H9 (cell line): ENCODE measurements at regions not wholly inside any gene's neighbourhood (a gene's known extent, or its start where the extent isn't known, plus 50 kb on each side); places are given as distances from the start of the nearest gene placed in this dataset.

Experiments used
- DNase-seq: peaks from one replicate; pipeline ENCODE4 v3.0.0-alpha.2; 2017
- H2AFZ ChIP-seq: one replicate; pipeline ENCODE4 v1.6.1; 2013; ENCODE audit warnings: mild to moderate bottlenecking, low read length, control low read depth, moderate library complexity
- H2AK5ac ChIP-seq: 2 replicates; pipeline ENCODE4 v1.6.1; 2013; ENCODE audit warnings: low read length, control low read depth, mixed read lengths; ENCODE audit not compliant: insufficient read length
- H2BK120ac ChIP-seq: one replicate; pipeline ENCODE4 v1.6.1; 2013; ENCODE audit warnings: low read depth, mild to moderate bottlenecking, low read length, control low read depth, inconsistent platforms; ENCODE audit not compliant: poor library complexity, severe bottlenecking
- H2BK12ac ChIP-seq: 2 replicates; pipeline ENCODE4 v1.6.1; 2013; ENCODE audit warnings: low read length, control low read depth, mixed read lengths, low read depth; ENCODE audit not compliant: insufficient read length
- H2BK15ac ChIP-seq: 2 replicates; pipeline ENCODE4 v1.6.1; 2013; ENCODE audit warnings: low read depth, low read length, control low read depth
- H2BK20ac ChIP-seq: one replicate; pipeline ENCODE4 v1.6.1; 2013; ENCODE audit warnings: low read depth, mild to moderate bottlenecking, low read length, control low read depth, inconsistent platforms; ENCODE audit not compliant: poor library complexity, severe bottlenecking
- H2BK5ac ChIP-seq: 2 replicates; pipeline ENCODE4 v1.6.1; 2013; ENCODE audit warnings: low read length, control low read depth, mixed read lengths; ENCODE audit not compliant: insufficient read length
- H3K14ac ChIP-seq: 2 replicates; pipeline ENCODE4 v1.6.1; 2013; ENCODE audit warnings: low read length, control low read depth; ENCODE audit not compliant: insufficient read depth
- H3K18ac ChIP-seq: 2 replicates; pipeline ENCODE4 v1.6.1; 2013; ENCODE audit warnings: low read depth, mild to moderate bottlenecking, mixed read lengths, low read length, control low read depth; ENCODE audit not compliant: insufficient read length
- H3K23ac ChIP-seq: 2 replicates; pipeline ENCODE4 v1.6.1; 2013; ENCODE audit warnings: low read length, control low read depth, mixed read lengths, low read depth; ENCODE audit not compliant: insufficient read length
- H3K23me2 ChIP-seq: 2 replicates; pipeline ENCODE4 v1.6.1; 2013; ENCODE audit warnings: low read depth, mild to moderate bottlenecking, mixed read lengths, low read length, control low read depth; ENCODE audit not compliant: insufficient read length, poor library complexity, severe bottlenecking
- H3K27ac ChIP-seq: 2 replicates; pipeline ENCODE4 v1.5.1; 2013; ENCODE audit warnings: low read length, control low read depth, mixed read lengths, low read depth; ENCODE audit not compliant: insufficient read length
- H3K27me3 ChIP-seq: 2 replicates; pipeline ENCODE4 v1.6.1; 2013; ENCODE audit warnings: low read length, control low read depth, inconsistent platforms; ENCODE audit not compliant: insufficient read depth
- H3K4ac ChIP-seq: 2 replicates; pipeline ENCODE4 v1.6.1; 2013; ENCODE audit warnings: low read depth, mild to moderate bottlenecking, control low read depth, inconsistent platforms, low read length, moderate library complexity
- H3K4me1 ChIP-seq: 2 replicates; pipeline ENCODE4 v1.6.1; 2013; ENCODE audit warnings: low read length, control low read depth, inconsistent platforms; ENCODE audit not compliant: insufficient read depth
- H3K4me2 ChIP-seq: 2 replicates; pipeline ENCODE4 v1.6.1; 2013; ENCODE audit warnings: low read length, control low read depth, mixed read lengths; ENCODE audit not compliant: insufficient read length, insufficient read depth
- H3K56ac ChIP-seq: 2 replicates; pipeline ENCODE4 v1.6.1; 2013; ENCODE audit warnings: low read depth, mild to moderate bottlenecking, mixed read lengths, low read length, control low read depth; ENCODE audit not compliant: insufficient read length
- H3K79me1 ChIP-seq: 2 replicates; pipeline ENCODE4 v1.6.1; 2013; ENCODE audit warnings: low read depth, mild to moderate bottlenecking, moderate library complexity, low read length, control low read depth, inconsistent platforms; ENCODE audit not compliant: insufficient read depth, poor library complexity, severe bottlenecking
- H3K79me2 ChIP-seq: 2 replicates; pipeline ENCODE4 v1.6.1; 2013; ENCODE audit warnings: low read length, control low read depth, inconsistent platforms; ENCODE audit not compliant: insufficient read depth
- H3K9ac ChIP-seq: 2 replicates; pipeline ENCODE4 v1.6.1; 2013; ENCODE audit warnings: low read length, control low read depth, mixed read lengths; ENCODE audit not compliant: insufficient read length; ENCODE audit errors: extremely low read depth
- H3K9me3 ChIP-seq: one replicate; pipeline ENCODE4 v1.6.1; 2013; ENCODE audit warnings: low read depth, low read length, inconsistent platforms; ENCODE audit not compliant: control insufficient read depth
- H3T11ph ChIP-seq: one replicate; pipeline ENCODE4 v1.6.1; 2013; ENCODE audit warnings: mild to moderate bottlenecking, low read length, control low read depth, inconsistent platforms
- H4K20me1 ChIP-seq: one replicate; pipeline ENCODE4 v1.6.1; 2013; ENCODE audit not compliant: control insufficient read depth, insufficient read length, insufficient read depth
- H4K5ac ChIP-seq: 2 replicates; pipeline ENCODE4 v1.6.1; 2013; ENCODE audit warnings: low read depth, mild to moderate bottlenecking, mixed read lengths, low read length, control low read depth; ENCODE audit not compliant: insufficient read length
- H4K8ac ChIP-seq: replicated peaks from 2 replicates; pipeline ENCODE4 v1.6.1; 2013; ENCODE audit warnings: low read length, control low read depth, mixed read lengths, low read depth; ENCODE audit not compliant: insufficient read length
- H4K91ac ChIP-seq: 2 replicates; pipeline ENCODE4 v1.6.1; 2013; ENCODE audit warnings: low read depth, mild to moderate bottlenecking, moderate library complexity, mixed read lengths, low read length, control low read depth; ENCODE audit not compliant: insufficient read length
- H3K27ac Mint-ChIP-seq, 3 experiments: 2 replicates in 2 of 3; 3 replicates in 1 of 3; pipeline ENCODE4 v1.8.0; 2020 to 2021; ENCODE audit warnings: mixed read lengths in 3 of 3, mild to moderate bottlenecking in 1 of 3, moderate library complexity in 1 of 3
- H3K27me3 Mint-ChIP-seq: 2 replicates; pipeline ENCODE4 v1.8.0; 2021; ENCODE audit warnings: low read depth, mild to moderate bottlenecking, moderate library complexity, mixed read lengths
- H3K36me3 Mint-ChIP-seq, 3 experiments: 2 replicates in 2 of 3; 3 replicates in 1 of 3; pipeline ENCODE4 v1.8.0; 2020 to 2021; ENCODE audit warnings: low read depth in 3 of 3, mixed read lengths in 3 of 3; ENCODE audit not compliant: insufficient read depth in 1 of 3
- H3K4me1 Mint-ChIP-seq, 2 experiments: 2 replicates each; pipeline ENCODE4 v1.8.0; 2020; ENCODE audit warnings: mixed read lengths in 2 of 2
- H3K4me3 Mint-ChIP-seq, 2 experiments: 2 replicates in 1 of 2; 3 replicates in 1 of 2; pipeline ENCODE4 v1.8.0; 2020 to 2021; ENCODE audit warnings: mild to moderate bottlenecking in 2 of 2, mixed read lengths in 2 of 2, moderate library complexity in 1 of 2
- H3K9me3 Mint-ChIP-seq, 2 experiments: 2 replicates in 1 of 2; 3 replicates in 1 of 2; pipeline ENCODE4 v1.8.0; 2020; ENCODE audit warnings: mild to moderate bottlenecking in 2 of 2, mixed read lengths in 2 of 2, moderate library complexity in 1 of 2
- WGBS: extraction: QIAGEN DNeasy Blood & Tissue Kit; methylation state at CpG from one replicate; pipeline ENCODE4 v1.1.7; 2013; ENCODE audit warnings: missing lambda C conversion rate, low lambda C conversion rate, mixed read lengths; ENCODE audit not compliant: insufficient read length; ENCODE audit errors: extremely low coverage; 5-methylcytosine and 5-hydroxymethylcytosine counted together
- TF ChIP-seq, protein P1 (sequence below): fragments of 200-600 bp; sonication (generic); conservative IDR thresholded peaks from 3 replicates; pipeline ENCODE4 v1.8.0; 2021; ENCODE audit warnings: antibody characterized with exemption, mild to moderate bottlenecking

DNA sequence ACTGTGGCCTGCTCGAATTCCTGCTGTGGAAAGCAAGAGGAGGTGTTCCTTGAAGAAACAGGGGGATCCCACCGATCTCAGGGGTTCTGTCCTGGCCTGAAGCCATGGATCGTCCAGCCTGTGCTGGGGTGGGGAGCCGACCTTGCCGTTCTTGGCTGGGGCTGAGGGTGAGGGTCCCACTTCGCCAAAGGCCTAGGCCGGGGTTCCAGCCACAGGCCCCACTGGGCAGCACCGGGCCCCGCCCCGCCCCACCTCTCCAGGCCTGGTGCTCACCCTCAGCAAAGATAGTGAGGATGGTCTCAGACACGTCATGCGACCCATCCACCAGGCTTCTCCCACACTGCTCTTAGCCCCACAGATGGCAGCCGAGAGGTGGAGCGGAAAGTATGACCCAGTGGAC, 51.4 kb upstream of the ZNF716 start:
- H3T11ph ChIP-seq: no peak overlapping the region
- no peaks in the 10 kb centered on the region for H3K79me1 ChIP-seq
- H2BK120ac ChIP-seq: no peak overlapping the region
- H3K9ac ChIP-seq: no peak overlapping the region
- peaks cover 89% of the 10 kb centered on the region for H3K9me3 ChIP-seq
- no peak overlapping the region for H3K27ac ChIP-seq
- no peak overlapping the region for H4K8ac ChIP-seq
- TF ChIP-seq, protein P1, sequence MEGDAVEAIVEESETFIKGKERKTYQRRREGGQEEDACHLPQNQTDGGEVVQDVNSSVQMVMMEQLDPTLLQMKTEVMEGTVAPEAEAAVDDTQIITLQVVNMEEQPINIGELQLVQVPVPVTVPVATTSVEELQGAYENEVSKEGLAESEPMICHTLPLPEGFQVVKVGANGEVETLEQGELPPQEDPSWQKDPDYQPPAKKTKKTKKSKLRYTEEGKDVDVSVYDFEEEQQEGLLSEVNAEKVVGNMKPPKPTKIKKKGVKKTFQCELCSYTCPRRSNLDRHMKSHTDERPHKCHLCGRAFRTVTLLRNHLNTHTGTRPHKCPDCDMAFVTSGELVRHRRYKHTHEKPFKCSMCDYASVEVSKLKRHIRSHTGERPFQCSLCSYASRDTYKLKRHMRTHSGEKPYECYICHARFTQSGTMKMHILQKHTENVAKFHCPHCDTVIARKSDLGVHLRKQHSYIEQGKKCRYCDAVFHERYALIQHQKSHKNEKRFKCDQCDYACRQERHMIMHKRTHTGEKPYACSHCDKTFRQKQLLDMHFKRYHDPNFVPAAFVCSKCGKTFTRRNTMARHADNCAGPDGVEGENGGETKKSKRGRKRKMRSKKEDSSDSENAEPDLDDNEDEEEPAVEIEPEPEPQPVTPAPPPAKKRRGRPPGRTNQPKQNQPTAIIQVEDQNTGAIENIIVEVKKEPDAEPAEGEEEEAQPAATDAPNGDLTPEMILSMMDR: no peak
- Mint-ChIP-seq H3K27ac (no peak overlapping the region), H3K27me3 (no peaks in the 10 kb centered on the region; the same call in 1 of the 2 replicates), H3K4me3 (no peak overlapping the region), H3K4me1 (no peaks in the 10 kb centered on the region), H3K9me3 (peaks cover 93 to 95% of the 10 kb centered on the region in 2 experiments), H3K36me3 (peaks cover 16 to 30% (median 18%) of the 10 kb centered on the region in 3 experiments; a peak in 6 of 7 replicates)
- H4K91ac ChIP-seq: no peak overlapping the region
- no peak overlapping the region for H3K18ac ChIP-seq
- no peak overlapping the region for H2AFZ ChIP-seq
- H3K14ac ChIP-seq: no peak overlapping the region
- H4K5ac ChIP-seq: no peak overlapping the region
- no peak overlapping the region for H2BK12ac ChIP-seq
- no peak overlapping the region for H3K4me2 ChIP-seq
- no peaks in the 10 kb centered on the region for H3K79me2 ChIP-seq
- no peak overlapping the region for H2BK5ac ChIP-seq
- no peak overlapping the region for H3K23ac ChIP-seq
- H3K23me2 ChIP-seq: no peaks in the 10 kb centered on the region
- no peak overlapping the region for H3K4ac ChIP-seq
- no peak overlapping the region for H2BK20ac ChIP-seq
- H2BK15ac ChIP-seq: no peak overlapping the region
- no peaks in the 10 kb centered on the region for H3K27me3 ChIP-seq
- WGBS: no CpG with 5 or more reads among the region's 14 CpGs
- H4K20me1 ChIP-seq: no peaks in the 10 kb centered on the region
- H2AK5ac ChIP-seq: no peak overlapping the region
- H3K4me1 ChIP-seq: no peaks in the 10 kb centered on the region
- no peak for DNase-seq
- no peak overlapping the region for H3K56ac ChIP-seq
